Upper lobe of left lung (tissue), 6 donors: ENCODE measurements at regions not wholly inside any gene's neighbourhood (a gene's known extent, or its start where the extent isn't known, plus 50 kb on each side); places are given as distances from the start of the nearest gene placed in this dataset.

Source experiments
- ATAC-seq, 2 donors: fragments of 200-7000 bp; cut with Tn5 transposase; one replicate each; pipeline ENCODE4 v1.9.1; 2022; ENCODE audit warnings: mild to moderate bottlenecking in 2 of 2, moderate library complexity in 2 of 2; ENCODE audit not compliant: low FRiP score in 2 of 2
- DNase-seq, 2 donors: peaks; one replicate each; pipeline ENCODE4 v3.0.0-alpha.2; 2019 to 2020
- H3K27ac ChIP-seq, 4 donors: fragments of 200-600 bp; sonication (generic); one replicate each; pipeline ENCODE4 v1.5.1; 2016 to 2019
- H3K27me3 ChIP-seq, 4 donors: fragments of 200-600 bp; sonication (generic); one replicate each; pipeline ENCODE4 v1.5.1; 2017 to 2019
- H3K36me3 ChIP-seq, 4 donors: fragments of 200-600 bp; sonication (generic); one replicate each; pipeline ENCODE4 v1.5.1; 2016 to 2019
- H3K4me1 ChIP-seq, 4 donors: fragments of 200-600 bp; sonication (generic); one replicate each; pipeline ENCODE4 v1.5.1; 2018 to 2019
- H3K4me3 ChIP-seq, 4 donors: fragments of 200-600 bp; sonication (generic); one replicate each; pipeline ENCODE4 v1.5.1; 2017 to 2019; ENCODE audit warnings: mild to moderate bottlenecking in 2 of 4, moderate library complexity in 1 of 4
- H3K9me3 ChIP-seq, 4 donors: fragments of 200-600 bp; sonication (generic); one replicate each; pipeline ENCODE4 v1.5.1; 2018 to 2019
- EP300 ChIP-seq, 4 donors: sonication (generic); formaldehyde crosslinking; IDR thresholded peaks; one replicate each; pipeline ENCODE4 v1.5.1; 2017; ENCODE audit warnings: antibody characterized with exemption in 4 of 4, control low read depth in 2 of 4
- POLR2A ChIP-seq, 4 donors: fragments of 450-650 bp; IDR thresholded peaks; one replicate each; pipeline ENCODE4 v1.5.1; 2016 to 2017; ENCODE audit warnings: antibody characterized with exemption in 4 of 4, mild to moderate bottlenecking in 2 of 4
- POLR2AphosphoS5 ChIP-seq, 2 donors: sonication (generic); formaldehyde crosslinking; IDR thresholded peaks; one replicate each; pipeline ENCODE4 v1.5.1; 2017; ENCODE audit warnings: antibody characterized with exemption in 2 of 2
- WGBS, 2 donors: methylation state at CpG; one replicate each; pipeline ENCODE4 v1.1.5; 2017 to 2018; 5-methylcytosine and 5-hydroxymethylcytosine counted together
- TF ChIP-seq, protein P1 (sequence below), 6 experiments: fragments of 450-650 bp in 4 of 6; fragments of 200-600 bp in 2 of 6; sonication (generic) in 2 of 6; IDR thresholded peaks; one replicate each; pipeline ENCODE4 v1.5.1; 2016 to 2019; ENCODE audit warnings: antibody characterized with exemption in 6 of 6
- donor health status: DM: no; HTN: no; CAD: no; lungs with moderate emphysema.
- donor health status: DM: no; HTN: yes; CAD: no; lungs with severe emphysema.

GRCh38 chr6:94041945-94042709 is 622.8 kb upstream of the EPHA7 start:
- Histone ChIP-seq H3K4me1 (no peaks in the 10 kb centered on the region), H3K27me3 (no peaks in the 10 kb centered on the region), H3K27ac (no peak overlapping the region), H3K9me3 (peaks cover 0 to 1% (median 0%) of the 10 kb centered on the region in 4 donors), H3K36me3 (no peaks in the 10 kb centered on the region), H3K4me3 (no peak overlapping the region)
- TF ChIP-seq POLR2A (IDR thresholded peaks at IDR 0.05) (no peak), EP300 (IDR thresholded peaks at IDR 0.05) (no peak), POLR2AphosphoS5 (IDR thresholded peaks at IDR 0.05) (no peak)
- TF ChIP-seq, protein P1, sequence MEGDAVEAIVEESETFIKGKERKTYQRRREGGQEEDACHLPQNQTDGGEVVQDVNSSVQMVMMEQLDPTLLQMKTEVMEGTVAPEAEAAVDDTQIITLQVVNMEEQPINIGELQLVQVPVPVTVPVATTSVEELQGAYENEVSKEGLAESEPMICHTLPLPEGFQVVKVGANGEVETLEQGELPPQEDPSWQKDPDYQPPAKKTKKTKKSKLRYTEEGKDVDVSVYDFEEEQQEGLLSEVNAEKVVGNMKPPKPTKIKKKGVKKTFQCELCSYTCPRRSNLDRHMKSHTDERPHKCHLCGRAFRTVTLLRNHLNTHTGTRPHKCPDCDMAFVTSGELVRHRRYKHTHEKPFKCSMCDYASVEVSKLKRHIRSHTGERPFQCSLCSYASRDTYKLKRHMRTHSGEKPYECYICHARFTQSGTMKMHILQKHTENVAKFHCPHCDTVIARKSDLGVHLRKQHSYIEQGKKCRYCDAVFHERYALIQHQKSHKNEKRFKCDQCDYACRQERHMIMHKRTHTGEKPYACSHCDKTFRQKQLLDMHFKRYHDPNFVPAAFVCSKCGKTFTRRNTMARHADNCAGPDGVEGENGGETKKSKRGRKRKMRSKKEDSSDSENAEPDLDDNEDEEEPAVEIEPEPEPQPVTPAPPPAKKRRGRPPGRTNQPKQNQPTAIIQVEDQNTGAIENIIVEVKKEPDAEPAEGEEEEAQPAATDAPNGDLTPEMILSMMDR (IDR thresholded peaks at IDR 0.05) = no peak
- ATAC-seq (no peak), DNase-seq (no peak)
- 61 to 63% methylated on average over 3 of the region's 3 CpGs for WGBS, 2 donors

- WGBS, 2 donors = 83 to 87% methylated on average over 3 of the region's 3 CpGs
- ATAC-seq (no peak), DNase-seq (no peak)
- no peaks in the 10 kb centered on the region for H3K4me1 ChIP-seq
- H3K27ac ChIP-seq = no peak overlapping the region
- H3K4me3 ChIP-seq = no peak overlapping the region
- no peaks in the 10 kb centered on the region for H3K27me3 ChIP-seq
- H3K9me3 ChIP-seq = peaks cover 0 to 12% (median 2%) of the 10 kb centered on the region in 4 donors
- H3K36me3 ChIP-seq = no peaks in the 10 kb centered on the region
- no peak for TF ChIP-seq POLR2A (IDR thresholded peaks at IDR 0.05)
- no peak for TF ChIP-seq EP300 (IDR thresholded peaks at IDR 0.05)
- TF ChIP-seq, protein P1 (IDR thresholded peaks at IDR 0.05) = no peak
- TF ChIP-seq POLR2AphosphoS5 (IDR thresholded peaks at IDR 0.05) = no peak
These were observed 616.7 kb upstream of the EPHA7 start for GRCh38 chr6:94036024-94036423.

GRCh38 chr6:94027374-94027773 is 608.0 kb upstream of the EPHA7 start:
- TF ChIP-seq POLR2A (IDR thresholded peaks at IDR 0.05) = no peak
- TF ChIP-seq EP300 (IDR thresholded peaks at IDR 0.05) = no peak
- Histone ChIP-seq H3K4me3 (no peak overlapping the region), H3K36me3 (no peaks in the 10 kb centered on the region), H3K27ac (no peak overlapping the region), H3K4me1 (no peaks in the 10 kb centered on the region), H3K27me3 (no peaks in the 10 kb centered on the region), H3K9me3 (no peaks in the 10 kb centered on the region)
- ATAC-seq (no peak), DNase-seq (no peak)
- WGBS, 2 donors = 82 to 100% methylated on average over 1 of the region's 1 CpG

DNA sequence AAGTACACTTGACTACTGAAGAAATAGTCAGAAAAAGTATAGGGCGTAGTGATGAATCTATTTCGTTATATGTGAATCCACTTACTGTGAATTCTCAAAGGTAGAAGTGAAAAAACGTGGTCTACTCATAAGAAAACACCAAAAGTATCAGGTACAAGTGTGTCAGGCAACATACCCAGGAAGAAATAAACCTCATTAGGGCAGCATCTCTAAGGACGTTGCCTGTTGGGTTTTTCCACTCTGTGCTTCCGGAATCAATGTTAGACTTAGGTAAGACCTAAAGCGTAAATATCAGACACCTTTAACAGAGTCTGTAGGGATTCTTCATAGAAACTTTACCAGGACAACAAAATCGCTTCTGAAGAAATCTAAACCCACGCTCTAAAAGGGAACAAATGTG is 607.2 kb upstream of the EPHA7 start:
- no peak for DNase-seq
- no peak for ATAC-seq
- no peak for TF ChIP-seq POLR2AphosphoS5 (IDR thresholded peaks at IDR 0.05)

DNA sequence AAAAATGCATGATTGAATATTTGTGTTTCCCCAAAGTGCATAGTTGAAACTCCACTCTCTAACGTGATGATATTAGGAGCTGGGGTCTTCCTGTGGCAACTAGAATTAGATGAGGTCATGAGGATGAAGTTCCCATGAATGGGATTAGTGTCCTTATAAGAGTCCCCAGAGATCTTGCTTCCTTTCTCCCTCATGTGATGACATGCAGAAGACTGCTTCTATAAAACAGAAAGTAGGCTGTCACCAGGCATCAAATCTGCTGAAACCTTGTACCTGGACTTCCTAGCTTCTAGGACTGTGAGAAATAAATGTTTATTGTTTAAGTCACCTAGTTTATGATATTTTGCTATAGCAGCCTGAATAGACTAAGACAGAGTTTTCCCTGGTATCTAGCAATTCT is 586.5 kb upstream of the EPHA7 start:
- H3K27me3 ChIP-seq = no peaks in the 10 kb centered on the region
- ATAC-seq (no peak), DNase-seq (no peak)
- no peaks in the 10 kb centered on the region for H3K36me3 ChIP-seq
- H3K9me3 ChIP-seq = no peaks in the 10 kb centered on the region
- TF ChIP-seq POLR2A (IDR thresholded peaks at IDR 0.05) = no peak
- no peak for TF ChIP-seq POLR2AphosphoS5 (IDR thresholded peaks at IDR 0.05)
- TF ChIP-seq, protein P1 (IDR thresholded peaks at IDR 0.05) = no peak
- TF ChIP-seq EP300 (IDR thresholded peaks at IDR 0.05) = no peak
- no peak overlapping the region for H3K27ac ChIP-seq
- no peaks in the 10 kb centered on the region for H3K4me1 ChIP-seq
- WGBS, 2 donors = 9 to 38% methylated on average over 1 of the region's 1 CpG
- H3K4me3 ChIP-seq = no peak overlapping the region

More for the DNA sequence above, 607.2 kb upstream of the EPHA7 start:
- no peaks in the 10 kb centered on the region for H3K4me1 ChIP-seq
- H3K36me3 ChIP-seq = no peaks in the 10 kb centered on the region
- H3K27me3 ChIP-seq = no peaks in the 10 kb centered on the region
- 79 to 82% methylated on average over 8 of the region's 8 CpGs for WGBS, 2 donors
- H3K27ac ChIP-seq = no peak overlapping the region
- H3K4me3 ChIP-seq = no peak overlapping the region
- no peaks in the 10 kb centered on the region for H3K9me3 ChIP-seq

DNA sequence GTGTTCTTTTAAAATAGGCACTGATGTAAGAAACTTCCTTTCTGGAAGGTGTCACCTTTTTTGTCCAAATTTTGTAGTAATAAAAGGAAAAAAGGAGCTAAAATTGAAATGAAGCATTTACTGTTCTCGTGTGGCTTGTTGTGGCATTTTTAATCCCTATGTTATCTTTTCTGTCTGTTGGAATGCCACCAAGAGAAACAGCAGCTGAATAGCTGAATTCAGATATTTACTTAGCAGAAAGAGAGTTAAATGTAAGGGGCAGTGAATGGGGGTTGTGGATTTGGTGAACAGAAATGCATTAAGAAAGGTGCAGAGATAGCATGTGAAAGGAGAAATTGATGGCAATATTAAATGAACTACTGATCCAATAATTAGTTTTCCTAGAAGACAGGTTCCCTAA is 573.6 kb upstream of the EPHA7 start:
- WGBS, 2 donors = 33 to 38% methylated on average over 1 of the region's 1 CpG
- Histone ChIP-seq H3K27ac (no peak overlapping the region), H3K4me1 (no peaks in the 10 kb centered on the region), H3K4me3 (no peak overlapping the region), H3K27me3 (no peaks in the 10 kb centered on the region), H3K36me3 (no peaks in the 10 kb centered on the region), H3K9me3 (no peaks in the 10 kb centered on the region)
- no peak for TF ChIP-seq POLR2AphosphoS5 (IDR thresholded peaks at IDR 0.05)
- TF ChIP-seq EP300 (IDR thresholded peaks at IDR 0.05) = no peak
- no peak for TF ChIP-seq POLR2A (IDR thresholded peaks at IDR 0.05)
- TF ChIP-seq, protein P1 (IDR thresholded peaks at IDR 0.05) = no peak
- no peak for DNase-seq
- no peak for ATAC-seq
